ENCODE measurements at regions not wholly inside any gene's neighbourhood (a gene's known extent, or its start where the extent isn't known, plus 50 kb on each side); places are given as distances from the start of the nearest gene placed in this dataset.
"Not testable (repeated sequence)": the region's sequence is repeated elsewhere in the genome, so short reads cannot be mapped to it uniquely, and the experiment has no call there.

- no peak for TF ChIP-seq CTCF (conservative IDR thresholded peaks at IDR 0.05)
These were observed 643.7 kb downstream of the EPM2A start for GRCh38 chr6:145091586-145092142.

GRCh38 chr6:145092554-145092953 is 642.8 kb downstream of the EPM2A start:
- no peak overlapping the region for H3K27ac ChIP-seq
- TF ChIP-seq CTCF (conservative IDR thresholded peaks at IDR 0.05) = no peak

More at GRCh38 chr6:145091586-145092142, 643.7 kb downstream of the EPM2A start:
- H3K27ac ChIP-seq = no peak overlapping the region

- no peak overlapping the region for H3K27ac ChIP-seq
- no peak for TF ChIP-seq CTCF (conservative IDR thresholded peaks at IDR 0.05)
These were observed 642.1 kb downstream of the EPM2A start for GRCh38 chr6:145093226-145093625.

GRCh38 chr6:145096846-145097245 is 638.5 kb downstream of the EPM2A start:
- no peak for TF ChIP-seq CTCF (conservative IDR thresholded peaks at IDR 0.05)

GRCh38 chr6:145098127-145098526 is 637.2 kb downstream of the EPM2A start:
- H3K27ac ChIP-seq = not testable (repeated sequence)

More at GRCh38 chr6:145096846-145097245, 638.5 kb downstream of the EPM2A start:
- no peak overlapping the region; the same call in 1 of the 2 replicates for H3K27ac ChIP-seq

GRCh38 chr6:145099713-145100112 is 635.6 kb downstream of the EPM2A start:
- no peak overlapping the region for H3K27ac ChIP-seq
- TF ChIP-seq CTCF (conservative IDR thresholded peaks at IDR 0.05) = no peak

- peak overlapping the region; percentile 45; the same call in 1 of the 2 replicates for H3K27ac ChIP-seq
- no peak for TF ChIP-seq CTCF (conservative IDR thresholded peaks at IDR 0.05)
These were observed 625.2 kb downstream of the EPM2A start for GRCh38 chr6:145110109-145110508.

GRCh38 chr6:145111407-145111806 is 623.9 kb downstream of the EPM2A start:
- H3K27ac ChIP-seq = peak overlapping the region; percentile 45

GRCh38 chr6:145112711-145113148 is 622.6 kb downstream of the EPM2A start:
- no peak for TF ChIP-seq CTCF (conservative IDR thresholded peaks at IDR 0.05)
- no peak overlapping the region for H3K27ac ChIP-seq

All from VCaP (cell line).